GM12891 (cell line): ENCODE measurements at regions not wholly inside any gene's neighbourhood (a gene's known extent, or its start where the extent isn't known, plus 50 kb on each side); places are given as distances from the start of the nearest gene placed in this dataset.

Source experiments
- PAX5 ChIP-seq: IDR thresholded peaks from 2 replicates; pipeline ENCODE4 v1.6.1; 2011; ENCODE audit warnings: low read length, moderate library complexity, mild to moderate bottlenecking; ENCODE audit not compliant: insufficient read depth, severe bottlenecking
- POLR2A ChIP-seq: IDR thresholded peaks from 2 replicates; pipeline ENCODE4 v1.6.1; 2011; ENCODE audit warnings: low read depth, low read length, control low read depth
- POLR2AphosphoS5 ChIP-seq: IDR thresholded peaks from 2 replicates; pipeline ENCODE4 v1.6.1; 2011; ENCODE audit warnings: low read depth, low read length, control low read depth
- POU2F2 ChIP-seq: IDR thresholded peaks from 2 replicates; pipeline ENCODE4 v1.6.1; 2011; ENCODE audit warnings: low read depth, mild to moderate bottlenecking, control low read depth, low read length, moderate library complexity
- SPI1 ChIP-seq: IDR thresholded peaks from 2 replicates; pipeline ENCODE4 v1.6.1; 2011; ENCODE audit warnings: low read depth, low read length, control low read depth
- TAF1 ChIP-seq: IDR thresholded peaks from 2 replicates; pipeline ENCODE4 v1.6.1; 2011; ENCODE audit warnings: low read depth, low read length, control low read depth

- TF ChIP-seq POLR2AphosphoS5: no peak
- no peak for TF ChIP-seq POLR2A
- TF ChIP-seq TAF1: no peak
- no peak for TF ChIP-seq PAX5
- TF ChIP-seq SPI1: no peak
- no peak for TF ChIP-seq POU2F2
Measured at GRCh38 chr2:83817511-83817910, 641.6 kb downstream of the SUCLG1 start.
